Testis (tissue), 2 donors: ENCODE measurements at regions not wholly inside any gene's neighbourhood (a gene's known extent, or its start where the extent isn't known, plus 50 kb on each side); places are given as distances from the start of the nearest gene placed in this dataset.

Experiments used
- POLR2A ChIP-seq: fragments of 450-650 bp; IDR thresholded peaks from one replicate; pipeline ENCODE4 v1.6.1; 2017; ENCODE audit warnings: antibody characterized with exemption, mild to moderate bottlenecking, moderate library complexity
- TF ChIP-seq, protein P1 (sequence below), 3 experiments: fragments of 450-650 bp in 2 of 3; fragments of 200-600 bp in 1 of 3; sonication (generic) in 1 of 3; IDR thresholded peaks; one replicate each; pipeline ENCODE4 v1.5.1; 2016 to 2019; ENCODE audit warnings: antibody characterized with exemption in 3 of 3, mild to moderate bottlenecking in 2 of 3, moderate library complexity in 1 of 3

DNA sequence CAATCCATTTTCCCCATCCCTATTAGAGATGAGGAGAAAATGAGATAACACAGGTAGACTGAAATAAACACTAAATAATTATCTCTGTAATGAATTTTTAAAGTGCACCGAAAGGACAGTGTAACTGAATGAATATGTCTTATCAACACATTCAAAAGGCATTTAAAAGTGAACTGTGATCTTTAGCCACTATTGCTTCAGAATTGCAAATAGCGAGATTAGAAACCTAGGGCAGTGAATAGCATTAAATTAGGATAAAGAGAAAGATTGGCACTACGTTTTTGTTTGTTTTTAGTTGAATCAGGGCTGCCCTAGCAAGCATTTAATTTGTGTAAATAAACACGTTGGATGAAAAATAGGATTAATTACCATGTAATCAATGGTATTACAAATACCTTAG, 537.5 kb downstream of the ELAVL2 start:
- TF ChIP-seq POLR2A, result no peak
- TF ChIP-seq, protein P1, sequence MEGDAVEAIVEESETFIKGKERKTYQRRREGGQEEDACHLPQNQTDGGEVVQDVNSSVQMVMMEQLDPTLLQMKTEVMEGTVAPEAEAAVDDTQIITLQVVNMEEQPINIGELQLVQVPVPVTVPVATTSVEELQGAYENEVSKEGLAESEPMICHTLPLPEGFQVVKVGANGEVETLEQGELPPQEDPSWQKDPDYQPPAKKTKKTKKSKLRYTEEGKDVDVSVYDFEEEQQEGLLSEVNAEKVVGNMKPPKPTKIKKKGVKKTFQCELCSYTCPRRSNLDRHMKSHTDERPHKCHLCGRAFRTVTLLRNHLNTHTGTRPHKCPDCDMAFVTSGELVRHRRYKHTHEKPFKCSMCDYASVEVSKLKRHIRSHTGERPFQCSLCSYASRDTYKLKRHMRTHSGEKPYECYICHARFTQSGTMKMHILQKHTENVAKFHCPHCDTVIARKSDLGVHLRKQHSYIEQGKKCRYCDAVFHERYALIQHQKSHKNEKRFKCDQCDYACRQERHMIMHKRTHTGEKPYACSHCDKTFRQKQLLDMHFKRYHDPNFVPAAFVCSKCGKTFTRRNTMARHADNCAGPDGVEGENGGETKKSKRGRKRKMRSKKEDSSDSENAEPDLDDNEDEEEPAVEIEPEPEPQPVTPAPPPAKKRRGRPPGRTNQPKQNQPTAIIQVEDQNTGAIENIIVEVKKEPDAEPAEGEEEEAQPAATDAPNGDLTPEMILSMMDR (IDR thresholded peaks at IDR 0.05), result no peak
